ENCODE measurements at regions not wholly inside any gene's neighbourhood (a gene's known extent, or its start where the extent isn't known, plus 50 kb on each side); places are given as distances from the start of the nearest gene placed in this dataset.

DNA sequence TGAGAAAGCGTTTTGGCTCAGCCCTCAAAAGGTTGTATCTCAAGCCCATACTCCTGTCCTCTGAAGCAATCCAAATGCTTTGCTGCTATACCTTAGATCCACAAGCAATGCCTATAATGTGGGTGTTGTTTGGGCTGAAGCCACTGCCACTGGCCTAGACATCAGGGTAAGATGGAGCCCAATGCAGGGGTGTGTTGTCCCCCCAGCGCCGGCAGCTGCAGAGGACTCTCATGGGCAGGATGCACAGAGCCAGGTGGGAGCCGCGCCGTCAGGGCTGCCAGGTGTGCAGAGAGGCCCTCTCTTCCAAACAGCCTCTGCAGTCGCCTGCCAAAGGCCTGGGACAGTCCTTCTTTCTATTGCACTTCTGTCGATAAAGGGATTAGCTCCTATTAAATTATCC is 205.2 kb upstream of the SHH start:
- Histone ChIP-seq H3K4me3 (no peak overlapping the region), H3K27ac (no peak overlapping the region), H3K27me3 (replicated peaks in 1 of 7) (no peaks in the 10 kb centered on the region), H3K36me3 (no peaks in the 10 kb centered on the region), H3K4me1 (no peaks in the 10 kb centered on the region), H3K9me3 (peaks cover 0 to 31% (median 0%) of the 10 kb centered on the region in 8 donors)
- no peak for DNase-seq
- intact Hi-C loops (cut with DNase I; ENCODE audit: low total_unique reads), result no loop called here
- no peak for TF ChIP-seq POLR2A (IDR thresholded peaks at IDR 0.05)
- TF ChIP-seq, protein P1, sequence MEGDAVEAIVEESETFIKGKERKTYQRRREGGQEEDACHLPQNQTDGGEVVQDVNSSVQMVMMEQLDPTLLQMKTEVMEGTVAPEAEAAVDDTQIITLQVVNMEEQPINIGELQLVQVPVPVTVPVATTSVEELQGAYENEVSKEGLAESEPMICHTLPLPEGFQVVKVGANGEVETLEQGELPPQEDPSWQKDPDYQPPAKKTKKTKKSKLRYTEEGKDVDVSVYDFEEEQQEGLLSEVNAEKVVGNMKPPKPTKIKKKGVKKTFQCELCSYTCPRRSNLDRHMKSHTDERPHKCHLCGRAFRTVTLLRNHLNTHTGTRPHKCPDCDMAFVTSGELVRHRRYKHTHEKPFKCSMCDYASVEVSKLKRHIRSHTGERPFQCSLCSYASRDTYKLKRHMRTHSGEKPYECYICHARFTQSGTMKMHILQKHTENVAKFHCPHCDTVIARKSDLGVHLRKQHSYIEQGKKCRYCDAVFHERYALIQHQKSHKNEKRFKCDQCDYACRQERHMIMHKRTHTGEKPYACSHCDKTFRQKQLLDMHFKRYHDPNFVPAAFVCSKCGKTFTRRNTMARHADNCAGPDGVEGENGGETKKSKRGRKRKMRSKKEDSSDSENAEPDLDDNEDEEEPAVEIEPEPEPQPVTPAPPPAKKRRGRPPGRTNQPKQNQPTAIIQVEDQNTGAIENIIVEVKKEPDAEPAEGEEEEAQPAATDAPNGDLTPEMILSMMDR (IDR thresholded peaks at IDR 0.05 in 8 of 11, conservative IDR thresholded peaks at IDR 0.05 in 3 of 11), result no peak
- 82 to 92% (median 87%) methylated on average over 6 to 8 of the region's 8 CpGs for WGBS, 5 donors

DNA sequence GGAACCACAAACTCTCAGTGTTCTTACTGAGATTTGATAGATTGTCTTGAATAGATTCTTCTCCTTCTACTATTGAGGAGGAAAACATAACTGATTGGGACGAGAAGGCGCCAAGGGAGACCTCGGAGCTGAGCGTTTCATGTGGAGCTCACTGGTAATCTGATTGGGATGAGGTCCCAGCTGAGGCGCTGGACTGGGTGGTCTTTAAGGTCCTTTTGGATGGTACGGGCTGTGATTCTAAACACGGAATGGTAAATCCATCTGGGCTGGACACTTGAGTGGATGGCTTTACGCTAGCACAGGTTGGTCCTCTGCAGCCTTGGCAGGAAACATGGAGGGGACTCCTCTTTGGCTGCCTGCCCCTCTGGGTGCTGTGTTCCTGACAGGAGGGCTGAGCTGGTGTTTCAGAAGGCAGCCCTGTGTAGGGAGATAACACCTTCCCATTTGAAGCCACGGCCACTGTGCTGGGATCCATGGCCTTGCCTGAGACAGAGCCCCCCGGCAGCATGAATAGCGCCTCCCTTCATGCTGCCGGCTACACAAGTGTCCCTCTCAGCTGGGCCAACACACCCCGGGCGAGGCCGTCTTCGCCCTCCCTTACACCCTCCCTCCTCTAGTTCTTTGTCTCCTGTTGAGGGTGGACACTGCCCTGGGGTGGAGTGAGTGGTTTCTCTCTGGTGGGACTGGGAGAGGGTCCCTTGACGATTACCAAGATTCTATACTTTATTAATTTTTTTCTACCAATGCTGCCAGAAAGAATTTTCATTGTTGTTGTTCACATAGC is 203.2 kb upstream of the SHH start:
- WGBS, 5 donors, result 89 to 95% (median 95%) methylated on average over 16 to 17 of the region's 17 CpGs
- TF ChIP-seq POLR2A (IDR thresholded peaks at IDR 0.05) (no peak), POLR2AphosphoS5 (IDR thresholded peaks at IDR 0.05) (no peak)
- TF ChIP-seq, protein P1 (IDR thresholded peaks at IDR 0.05 in 8 of 11, conservative IDR thresholded peaks at IDR 0.05 in 3 of 11), result no peak
- Histone ChIP-seq H3K4me3 (no peak overlapping the region), H3K9me3 (peaks cover 0 to 41% (median 3%) of the 10 kb centered on the region in 8 donors), H3K4me1 (no peaks in the 10 kb centered on the region), H3K36me3 (no peaks in the 10 kb centered on the region), H3K27ac (no peak overlapping the region), H3K27me3 (replicated peaks in 1 of 7) (no peaks in the 10 kb centered on the region)
- DNase-seq, result no peak
- intact Hi-C loops (cut with DNase I; ENCODE audit: low total_unique reads), result no loop called here

DNA sequence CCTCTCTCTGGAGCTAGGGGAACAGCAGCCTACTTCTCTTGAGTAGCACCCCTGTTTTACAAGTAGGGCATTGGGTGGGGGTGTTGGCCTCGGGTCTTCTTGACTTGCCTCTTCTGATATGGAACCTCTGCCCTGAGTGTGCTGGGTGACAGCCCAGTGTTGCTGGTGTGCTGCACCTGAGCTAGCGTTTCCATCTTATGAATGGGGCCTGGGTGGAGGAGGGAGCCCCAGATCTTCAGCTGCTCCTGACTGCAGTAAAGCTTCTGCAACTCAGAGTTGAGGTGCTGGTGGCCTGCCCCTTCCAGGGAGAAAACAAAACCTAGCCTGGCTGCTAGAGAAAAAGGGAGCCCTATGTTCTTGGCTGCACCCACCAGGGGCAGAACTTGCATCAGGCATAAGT is 202.5 kb upstream of the SHH start:
- DNase-seq, result no peak
- 87 to 92% (median 90%) methylated on average over 1 to 2 of the region's 2 CpGs for WGBS, 5 donors
- TF ChIP-seq POLR2AphosphoS5 (IDR thresholded peaks at IDR 0.05) (no peak), POLR2A (IDR thresholded peaks at IDR 0.05) (no peak)
- TF ChIP-seq, protein P1 (IDR thresholded peaks at IDR 0.05 in 8 of 11, conservative IDR thresholded peaks at IDR 0.05 in 3 of 11), result no peak
- Histone ChIP-seq H3K4me1 (no peaks in the 10 kb centered on the region), H3K36me3 (no peaks in the 10 kb centered on the region), H3K27ac (no peak overlapping the region), H3K4me3 (no peak overlapping the region), H3K27me3 (replicated peaks in 1 of 7) (no peaks in the 10 kb centered on the region), H3K9me3 (peaks cover 0 to 42% (median 9%) of the 10 kb centered on the region in 8 donors)
- intact Hi-C loops (cut with DNase I; ENCODE audit: low total_unique reads), result no loop called here

DNA sequence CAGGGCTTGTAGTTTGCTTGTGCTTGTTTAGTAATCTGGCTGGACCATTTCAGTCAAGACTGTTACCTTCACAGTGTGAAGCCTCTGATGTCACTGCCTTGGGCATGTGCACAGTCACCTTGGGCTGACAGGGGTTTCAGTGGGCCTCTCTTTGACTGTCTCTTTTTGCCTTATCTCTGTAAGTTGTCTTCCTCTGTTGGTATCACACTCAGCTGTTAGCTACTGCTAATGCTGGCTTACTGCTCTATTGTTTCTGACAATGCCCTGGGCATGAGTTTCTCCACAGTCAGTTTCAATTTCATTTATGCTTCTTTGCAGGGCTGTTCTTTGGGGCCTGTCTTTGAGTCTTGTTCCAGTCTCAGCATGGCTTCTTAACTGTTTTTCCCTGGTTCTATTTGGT is 201.9 kb upstream of the SHH start:
- no peak overlapping the region for H3K4me3 ChIP-seq
- H3K36me3 ChIP-seq, result no peaks in the 10 kb centered on the region
- DNase-seq, result no peak
- TF ChIP-seq POLR2A (IDR thresholded peaks at IDR 0.05) (no peak), POLR2AphosphoS5 (IDR thresholded peaks at IDR 0.05) (no peak)
- TF ChIP-seq, protein P1 (IDR thresholded peaks at IDR 0.05 in 8 of 11, conservative IDR thresholded peaks at IDR 0.05 in 3 of 11), result no peak
- no peak overlapping the region for H3K27ac ChIP-seq
- H3K4me1 ChIP-seq, result no peaks in the 10 kb centered on the region
- H3K9me3 ChIP-seq, result peaks cover 0 to 42% (median 13%) of the 10 kb centered on the region in 8 donors
- intact Hi-C loops (cut with DNase I; ENCODE audit: low total_unique reads), result no loop called here
- H3K27me3 ChIP-seq (replicated peaks in 1 of 7), result no peaks in the 10 kb centered on the region
